HG02610 (cell line): ENCODE measurements at regions not wholly inside any gene's neighbourhood (a gene's known extent, or its start where the extent isn't known, plus 50 kb on each side); places are given as distances from the start of the nearest gene placed in this dataset.

Experiments
- ATAC-seq: cut with Tn5 transposase; IDR thresholded peaks from one replicate; pipeline ENCODE4 v1.9.1; 2021; ENCODE audit warnings: mild to moderate bottlenecking, moderate library complexity; ENCODE audit not compliant: unreplicated experiment

GRCh38 chr5:167555565-167556166, 735.8 kb upstream of the WWC1 start:
- no peak for ATAC-seq

- no peak for ATAC-seq
These were observed 734.1 kb upstream of the WWC1 start for GRCh38 chr5:167557359-167557758.

- ATAC-seq, result no peak
These were observed 729.6 kb upstream of the WWC1 start for GRCh38 chr5:167561796-167562195.

- ATAC-seq, result no peak
These were observed 727.2 kb upstream of the WWC1 start for GRCh38 chr5:167564275-167564674.

- ATAC-seq, result no peak
These were observed 726.1 kb upstream of the WWC1 start for GRCh38 chr5:167565189-167565954.

GRCh38 chr5:167570431-167570830, 721.0 kb upstream of the WWC1 start:
- ATAC-seq, result no peak

GRCh38 chr5:167571824-167572223, 719.6 kb upstream of the WWC1 start:
- no peak for ATAC-seq

- no peak for ATAC-seq
These were observed 717.9 kb upstream of the WWC1 start for GRCh38 chr5:167573370-167574127.

- ATAC-seq, result no peak
These were observed 717.0 kb upstream of the WWC1 start for GRCh38 chr5:167574464-167574863.

- ATAC-seq, result no peak
These were observed 716.1 kb upstream of the WWC1 start for GRCh38 chr5:167575330-167575729.

GRCh38 chr5:167576126-167576525, 715.3 kb upstream of the WWC1 start:
- no peak for ATAC-seq

- ATAC-seq, result no peak
These were observed 714.5 kb upstream of the WWC1 start for GRCh38 chr5:167576897-167577296.

- ATAC-seq, result no peak
These were observed 713.8 kb upstream of the WWC1 start for GRCh38 chr5:167577616-167578015.

GRCh38 chr5:167578977-167579692, 712.3 kb upstream of the WWC1 start:
- ATAC-seq, result no peak

GRCh38 chr5:167579693-167580055, 711.8 kb upstream of the WWC1 start:
- ATAC-seq, result no peak

- no peak for ATAC-seq
These were observed 710.8 kb upstream of the WWC1 start for GRCh38 chr5:167580608-167581007.

GRCh38 chr5:167582283-167582682, 709.2 kb upstream of the WWC1 start:
- ATAC-seq, result no peak

GRCh38 chr5:167582886-167583285, 708.6 kb upstream of the WWC1 start:
- no peak for ATAC-seq

- no peak for ATAC-seq
These were observed 706.3 kb upstream of the WWC1 start for GRCh38 chr5:167585184-167585583.

GRCh38 chr5:167587772-167588437, 703.5 kb upstream of the WWC1 start:
- no peak for ATAC-seq

- ATAC-seq, result no peak
These were observed 699.3 kb upstream of the WWC1 start for GRCh38 chr5:167592114-167592513.
